Upper lobe of right lung (tissue), 1 donor: ENCODE measurements at regions not wholly inside any gene's neighbourhood (a gene's known extent, or its start where the extent isn't known, plus 50 kb on each side); places are given as distances from the start of the nearest gene placed in this dataset.
"Not testable (repeated sequence)": the region's sequence is repeated elsewhere in the genome, so short reads cannot be mapped to it uniquely, and the experiment has no call there.

Source experiments
- ATAC-seq: fragments of 200-7000 bp; cut with Tn5 transposase; one replicate; pipeline ENCODE4 v1.9.1; 2020; ENCODE audit warnings: mild to moderate bottlenecking, moderate library complexity
- DNase-seq: peaks from one replicate; pipeline ENCODE4 v3.0.0-alpha.2; 2020
- H3K27ac ChIP-seq: fragments of 200-600 bp; one replicate; pipeline ENCODE4 v1.8.0; 2022
- H3K27me3 ChIP-seq: fragments of 200-600 bp; one replicate; pipeline ENCODE4 v1.8.0; 2022; ENCODE audit warnings: mild to moderate bottlenecking
- H3K36me3 ChIP-seq: fragments of 200-600 bp; one replicate; pipeline ENCODE4 v1.8.0; 2022
- H3K4me1 ChIP-seq: fragments of 200-600 bp; one replicate; pipeline ENCODE4 v1.8.0; 2022
- H3K4me3 ChIP-seq: fragments of 200-600 bp; one replicate; pipeline ENCODE4 v1.8.0; 2022; ENCODE audit warnings: mild to moderate bottlenecking
- H3K9me3 ChIP-seq: fragments of 200-600 bp; one replicate; pipeline ENCODE4 v1.8.0; 2022
- intact Hi-C: fragments of 100-400 bp; cut with DNase I; formaldehyde crosslinking; loops from one replicate; pipeline ENCODE4 v1.11.0; 2022
- TF ChIP-seq, protein P1 (sequence below): fragments of 200-600 bp; IDR thresholded peaks from one replicate; pipeline ENCODE4 v1.8.0; 2022; ENCODE audit warnings: antibody characterized with exemption
- donor health status: DM: no; HTN: yes; CAD: no; lungs with severe emphysema.

DNA sequence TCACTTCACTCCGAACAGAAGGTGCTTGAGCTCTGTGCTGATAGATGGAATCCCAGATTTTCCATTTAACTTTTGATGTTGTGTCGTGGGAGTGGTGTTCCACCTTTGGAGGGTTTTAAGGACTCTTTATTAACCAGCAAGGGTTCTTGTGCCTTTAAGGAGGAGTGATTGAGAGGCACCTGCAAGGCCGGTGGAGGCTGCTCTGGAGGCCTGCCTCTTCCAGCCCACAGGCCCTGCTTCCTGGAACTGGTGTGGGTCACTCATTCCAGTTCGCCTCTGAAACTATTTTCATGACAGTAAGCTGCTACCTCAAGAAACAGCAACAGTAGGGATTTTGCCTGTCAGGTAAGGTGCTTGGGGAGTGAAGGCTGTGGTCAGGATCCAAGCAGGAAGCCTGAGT lies 58.8 kb upstream of the APCDD1L start:
- ATAC-seq (peak; percentile 59), DNase-seq (peak; percentile 61)
- no peaks in the 10 kb centered on the region for H3K36me3 ChIP-seq
- no peaks in the 10 kb centered on the region for H3K27me3 ChIP-seq
- no peak overlapping the region for H3K4me3 ChIP-seq
- intact Hi-C loops: no loop called here
- no peak overlapping the region for H3K27ac ChIP-seq
- no peaks in the 10 kb centered on the region for H3K9me3 ChIP-seq
- H3K4me1 ChIP-seq: no peaks in the 10 kb centered on the region
- TF ChIP-seq, protein P1, sequence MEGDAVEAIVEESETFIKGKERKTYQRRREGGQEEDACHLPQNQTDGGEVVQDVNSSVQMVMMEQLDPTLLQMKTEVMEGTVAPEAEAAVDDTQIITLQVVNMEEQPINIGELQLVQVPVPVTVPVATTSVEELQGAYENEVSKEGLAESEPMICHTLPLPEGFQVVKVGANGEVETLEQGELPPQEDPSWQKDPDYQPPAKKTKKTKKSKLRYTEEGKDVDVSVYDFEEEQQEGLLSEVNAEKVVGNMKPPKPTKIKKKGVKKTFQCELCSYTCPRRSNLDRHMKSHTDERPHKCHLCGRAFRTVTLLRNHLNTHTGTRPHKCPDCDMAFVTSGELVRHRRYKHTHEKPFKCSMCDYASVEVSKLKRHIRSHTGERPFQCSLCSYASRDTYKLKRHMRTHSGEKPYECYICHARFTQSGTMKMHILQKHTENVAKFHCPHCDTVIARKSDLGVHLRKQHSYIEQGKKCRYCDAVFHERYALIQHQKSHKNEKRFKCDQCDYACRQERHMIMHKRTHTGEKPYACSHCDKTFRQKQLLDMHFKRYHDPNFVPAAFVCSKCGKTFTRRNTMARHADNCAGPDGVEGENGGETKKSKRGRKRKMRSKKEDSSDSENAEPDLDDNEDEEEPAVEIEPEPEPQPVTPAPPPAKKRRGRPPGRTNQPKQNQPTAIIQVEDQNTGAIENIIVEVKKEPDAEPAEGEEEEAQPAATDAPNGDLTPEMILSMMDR: no peak

DNA sequence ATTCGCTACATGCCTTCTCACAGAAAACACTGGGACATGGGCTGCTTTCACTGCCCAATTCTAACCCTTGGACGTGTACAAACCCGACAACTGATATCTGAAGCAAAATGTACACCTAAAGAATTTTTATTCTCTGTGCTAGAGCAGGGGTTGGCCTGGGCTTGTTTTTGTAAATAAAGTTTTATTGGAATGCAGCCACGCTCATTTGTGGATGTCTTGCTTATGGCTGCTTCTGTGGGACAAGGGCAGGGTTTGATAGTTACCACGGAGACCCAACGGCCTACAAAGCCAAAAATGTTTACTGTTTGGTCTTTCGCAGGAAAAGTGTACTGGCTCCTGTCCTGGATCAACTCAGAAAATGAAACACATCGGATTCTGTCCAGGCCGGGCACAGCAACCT lies 58.1 kb upstream of the APCDD1L start:
- H3K4me1 ChIP-seq: no peaks in the 10 kb centered on the region
- peaks cover 2% of the 10 kb centered on the region for H3K27me3 ChIP-seq
- TF ChIP-seq, protein P1: no peak
- no peak overlapping the region for H3K27ac ChIP-seq
- no peaks in the 10 kb centered on the region for H3K36me3 ChIP-seq
- intact Hi-C loops: no loop called here
- no peak for ATAC-seq
- no peak for DNase-seq
- H3K4me3 ChIP-seq: no peak overlapping the region
- no peaks in the 10 kb centered on the region for H3K9me3 ChIP-seq

DNA sequence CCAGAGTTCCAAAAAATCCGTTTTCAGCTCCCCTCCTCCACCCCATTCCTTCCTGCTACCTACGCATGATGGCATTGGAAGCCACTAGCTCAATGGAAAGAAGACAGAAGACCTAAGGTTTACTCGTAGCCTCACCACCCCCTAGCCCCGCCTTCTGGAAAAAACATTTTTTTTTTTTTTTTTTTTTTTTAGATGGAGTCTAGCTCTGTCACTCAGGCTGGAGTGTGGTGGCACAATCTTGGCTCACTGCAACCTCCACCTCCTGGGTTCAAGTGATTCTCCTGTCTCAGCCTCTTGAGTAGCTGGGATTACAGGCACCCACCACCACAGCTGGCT lies 57.2 kb upstream of the APCDD1L start:
- H3K36me3 ChIP-seq, H3K4me3 ChIP-seq, intact Hi-C loops, H3K27ac ChIP-seq, H3K27me3 ChIP-seq, H3K9me3 ChIP-seq, ATAC-seq, DNase-seq, H3K4me1 ChIP-seq: not testable (repeated sequence)

DNA sequence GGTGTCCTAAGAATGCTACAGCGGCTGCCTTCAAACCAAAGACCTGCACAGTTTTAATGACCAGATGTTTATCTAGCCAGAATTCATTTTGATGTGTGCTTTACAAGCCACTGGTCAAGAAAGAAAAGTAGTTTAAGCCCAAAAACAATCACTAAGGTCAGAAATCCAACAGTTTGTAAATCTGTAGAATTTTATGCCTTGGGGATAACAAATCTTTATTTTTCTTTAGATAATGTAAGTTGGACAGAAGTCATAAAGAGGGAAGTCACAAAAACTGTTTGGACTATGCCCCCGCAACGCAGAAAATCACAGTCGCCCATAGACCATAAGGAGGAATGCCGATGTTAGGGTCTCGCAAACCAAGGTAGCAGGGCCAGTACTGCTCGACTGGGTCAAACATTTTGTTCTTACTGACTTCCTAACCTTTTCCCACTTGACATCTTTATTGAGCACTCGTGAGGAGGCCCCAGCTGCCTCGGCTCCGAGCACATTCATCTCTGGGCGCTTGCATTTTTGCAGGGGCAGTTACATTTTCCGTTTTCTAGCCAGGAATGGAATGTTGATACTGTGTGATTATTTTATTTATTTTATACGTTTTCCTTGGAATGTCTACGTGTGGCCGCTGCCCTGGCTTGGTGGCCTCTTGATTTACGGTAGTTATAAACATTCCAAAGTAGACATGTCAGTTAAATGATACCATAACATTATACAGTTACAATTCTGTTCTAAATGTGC lies 56.7 kb upstream of the APCDD1L start:
- no peak for ATAC-seq
- intact Hi-C loops: no loop called here
- Histone ChIP-seq H3K4me3 (no peak overlapping the region), H3K4me1 (no peaks in the 10 kb centered on the region), H3K9me3 (no peaks in the 10 kb centered on the region), H3K27ac (no peak overlapping the region), H3K27me3 (peaks cover 10% of the 10 kb centered on the region), H3K36me3 (no peaks in the 10 kb centered on the region)
- TF ChIP-seq, protein P1: no peak
- DNase-seq: no peak

DNA sequence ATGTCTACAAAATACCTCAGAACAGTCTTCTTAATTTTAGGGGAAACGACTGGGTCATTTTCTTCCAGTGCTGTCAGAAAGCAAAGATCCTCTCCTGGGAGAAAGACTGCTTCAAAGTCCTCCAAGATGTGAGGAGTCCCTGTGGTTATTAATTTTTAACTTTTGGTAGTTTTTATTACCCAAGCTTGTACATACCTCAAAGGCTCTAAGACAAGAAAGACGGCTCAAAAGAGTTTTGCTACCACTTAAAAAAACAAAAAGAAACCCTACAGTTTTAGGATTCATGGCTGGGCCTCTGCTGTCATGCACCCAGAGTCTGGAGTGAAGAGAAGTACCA lies 56.1 kb upstream of the APCDD1L start:
- no peak for DNase-seq
- intact Hi-C loops: no loop called here
- H3K27ac ChIP-seq: no peak overlapping the region
- TF ChIP-seq, protein P1: no peak
- no peak overlapping the region for H3K4me3 ChIP-seq
- no peak for ATAC-seq
- H3K36me3 ChIP-seq: no peaks in the 10 kb centered on the region
- H3K27me3 ChIP-seq: peaks cover 10% of the 10 kb centered on the region
- H3K9me3 ChIP-seq: no peaks in the 10 kb centered on the region
- no peaks in the 10 kb centered on the region for H3K4me1 ChIP-seq

DNA sequence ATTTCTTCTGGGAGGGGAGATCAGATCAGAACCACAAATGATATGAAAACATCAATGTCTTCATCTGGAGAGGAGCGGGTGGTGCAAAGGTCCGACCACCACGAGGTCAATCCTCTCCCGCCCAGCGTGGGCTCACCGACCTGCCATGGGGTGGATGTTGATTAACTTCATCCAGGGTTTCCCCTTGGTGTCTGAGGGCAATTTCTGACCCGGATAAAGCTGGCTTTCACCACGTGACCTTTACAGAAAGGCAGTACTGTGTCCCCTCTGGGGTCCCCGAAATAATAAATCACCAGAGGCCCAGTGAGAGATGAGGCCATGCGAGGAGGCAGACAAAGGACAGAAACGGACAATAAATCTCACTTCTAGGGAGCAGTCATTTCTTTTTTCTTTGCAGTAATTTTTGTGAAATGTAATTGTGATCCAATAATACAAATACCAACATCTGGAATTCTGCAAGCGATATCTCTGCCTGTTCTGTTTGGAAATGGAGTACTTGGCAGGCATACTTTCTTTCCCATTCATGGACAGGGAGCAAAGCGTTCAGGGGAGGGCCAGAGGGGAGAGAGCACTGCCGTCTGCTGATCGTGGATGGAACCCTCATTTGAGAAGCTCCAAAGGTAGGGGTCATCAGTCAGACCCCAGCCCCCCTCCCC lies 55.1 kb upstream of the APCDD1L start:
- TF ChIP-seq, protein P1: no peak
- no peaks in the 10 kb centered on the region for H3K36me3 ChIP-seq
- H3K27ac ChIP-seq: no peak overlapping the region
- intact Hi-C loops: no loop called here
- H3K27me3 ChIP-seq: peaks cover 10% of the 10 kb centered on the region
- H3K4me3 ChIP-seq: no peak overlapping the region
- no peaks in the 10 kb centered on the region for H3K9me3 ChIP-seq
- no peaks in the 10 kb centered on the region for H3K4me1 ChIP-seq
- DNase-seq: no peak
- ATAC-seq: no peak
